ENCODE measurements at regions not wholly inside any gene's neighbourhood (a gene's known extent, or its start where the extent isn't known, plus 50 kb on each side); places are given as distances from the start of the nearest gene placed in this dataset.

- H3K27ac Mint-ChIP-seq = no peak overlapping the region
These were observed 271.9 kb downstream of the PABPC4L start for GRCh38 chr4:133929531-133930239.

DNA sequence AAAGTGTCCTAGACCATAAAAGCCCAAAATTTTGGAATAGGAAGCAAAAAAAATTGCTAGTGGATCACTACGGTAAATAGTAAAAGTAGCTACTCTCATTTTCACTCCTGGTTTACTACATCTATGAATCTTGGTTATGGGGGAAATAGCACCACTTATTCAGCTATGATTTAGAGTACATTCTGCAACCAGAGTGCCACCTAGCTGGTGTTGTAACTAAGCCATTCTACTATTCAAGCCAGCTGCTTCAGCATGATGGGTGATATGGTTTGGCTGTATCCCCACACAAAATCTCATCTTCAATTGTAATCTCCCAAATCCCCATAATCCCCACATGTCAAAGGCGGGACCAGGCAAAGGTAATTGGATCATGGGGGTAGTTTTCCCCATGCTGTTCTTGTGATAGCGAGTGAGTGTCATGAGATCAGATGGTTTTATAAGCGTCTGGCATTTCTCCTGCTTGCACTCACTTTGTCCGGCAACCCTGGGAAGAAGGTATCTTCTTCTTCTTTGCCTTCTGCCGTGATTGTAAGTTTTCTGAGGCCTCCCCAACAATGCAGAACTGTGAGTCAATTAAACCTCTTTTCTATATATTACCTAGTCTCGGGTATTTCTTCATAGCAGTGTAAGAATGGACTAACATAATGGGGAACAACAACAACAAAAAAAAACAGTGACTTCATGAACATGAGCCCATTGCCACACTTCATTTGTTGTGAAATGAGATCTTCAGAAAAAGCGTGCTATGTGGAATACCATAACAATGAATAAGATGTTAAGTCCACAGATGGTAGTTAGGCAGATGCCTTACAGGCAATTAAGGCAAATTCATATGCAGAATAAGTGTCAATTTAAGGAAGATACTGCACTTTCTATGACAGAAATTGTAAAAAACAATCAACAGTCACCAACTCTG is 280.1 kb downstream of the PABPC4L start:
- Mint-ChIP-seq H3K27ac (no peak overlapping the region), H3K36me3 (peaks cover 3% of the 10 kb centered on the region), H3K4me1 (no peaks in the 10 kb centered on the region), H3K4me3 (no peak overlapping the region), H3K27me3 (ENCODE audit: low read depth) (no peaks in the 10 kb centered on the region), H3K9me3 (peaks cover 8% of the 10 kb centered on the region)
- TF ChIP-seq, protein P1, sequence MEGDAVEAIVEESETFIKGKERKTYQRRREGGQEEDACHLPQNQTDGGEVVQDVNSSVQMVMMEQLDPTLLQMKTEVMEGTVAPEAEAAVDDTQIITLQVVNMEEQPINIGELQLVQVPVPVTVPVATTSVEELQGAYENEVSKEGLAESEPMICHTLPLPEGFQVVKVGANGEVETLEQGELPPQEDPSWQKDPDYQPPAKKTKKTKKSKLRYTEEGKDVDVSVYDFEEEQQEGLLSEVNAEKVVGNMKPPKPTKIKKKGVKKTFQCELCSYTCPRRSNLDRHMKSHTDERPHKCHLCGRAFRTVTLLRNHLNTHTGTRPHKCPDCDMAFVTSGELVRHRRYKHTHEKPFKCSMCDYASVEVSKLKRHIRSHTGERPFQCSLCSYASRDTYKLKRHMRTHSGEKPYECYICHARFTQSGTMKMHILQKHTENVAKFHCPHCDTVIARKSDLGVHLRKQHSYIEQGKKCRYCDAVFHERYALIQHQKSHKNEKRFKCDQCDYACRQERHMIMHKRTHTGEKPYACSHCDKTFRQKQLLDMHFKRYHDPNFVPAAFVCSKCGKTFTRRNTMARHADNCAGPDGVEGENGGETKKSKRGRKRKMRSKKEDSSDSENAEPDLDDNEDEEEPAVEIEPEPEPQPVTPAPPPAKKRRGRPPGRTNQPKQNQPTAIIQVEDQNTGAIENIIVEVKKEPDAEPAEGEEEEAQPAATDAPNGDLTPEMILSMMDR (IDR thresholded peaks at IDR 0.05; ENCODE audit: unreplicated experiment) = no peak
- DNase-seq (ENCODE audit: low spot score in 2 of 2, unreplicated experiment in 2 of 2) = no peak

More at GRCh38 chr4:133929531-133930239, 271.9 kb downstream of the PABPC4L start:
- no peaks in the 10 kb centered on the region for H3K27me3 Mint-ChIP-seq (ENCODE audit: low read depth)
- H3K9me3 Mint-ChIP-seq = peaks cover 3% of the 10 kb centered on the region
- H3K4me1 Mint-ChIP-seq = peaks cover 5% of the 10 kb centered on the region
- no peaks in the 10 kb centered on the region for H3K36me3 Mint-ChIP-seq
- TF ChIP-seq, protein P1 (IDR thresholded peaks at IDR 0.05; ENCODE audit: unreplicated experiment) = no peak
- DNase-seq (ENCODE audit: low spot score in 2 of 2, unreplicated experiment in 2 of 2) = no peak
- no peak overlapping the region for H3K4me3 Mint-ChIP-seq

- Mint-ChIP-seq H3K9me3 (peaks cover 13% of the 10 kb centered on the region), H3K27ac (no peak overlapping the region), H3K36me3 (peaks cover 3% of the 10 kb centered on the region), H3K4me1 (no peaks in the 10 kb centered on the region), H3K27me3 (ENCODE audit: low read depth) (no peaks in the 10 kb centered on the region), H3K4me3 (no peak overlapping the region)
- DNase-seq (ENCODE audit: low spot score in 2 of 2, unreplicated experiment in 2 of 2) = no peak
- TF ChIP-seq, protein P1 (IDR thresholded peaks at IDR 0.05; ENCODE audit: unreplicated experiment) = no peak
These were observed 281.4 kb downstream of the PABPC4L start for GRCh38 chr4:133920236-133920635.

- Mint-ChIP-seq H3K27ac (no peak overlapping the region), H3K9me3 (peaks cover 58% of the 10 kb centered on the region), H3K36me3 (peaks cover 14% of the 10 kb centered on the region), H3K27me3 (ENCODE audit: low read depth) (no peaks in the 10 kb centered on the region), H3K4me3 (no peak overlapping the region), H3K4me1 (no peaks in the 10 kb centered on the region)
- TF ChIP-seq, protein P1 (IDR thresholded peaks at IDR 0.05; ENCODE audit: unreplicated experiment) = no peak
- DNase-seq (ENCODE audit: low spot score in 2 of 2, unreplicated experiment in 2 of 2) = no peak
These were observed 291.4 kb downstream of the PABPC4L start for GRCh38 chr4:133910165-133910564.

DNA sequence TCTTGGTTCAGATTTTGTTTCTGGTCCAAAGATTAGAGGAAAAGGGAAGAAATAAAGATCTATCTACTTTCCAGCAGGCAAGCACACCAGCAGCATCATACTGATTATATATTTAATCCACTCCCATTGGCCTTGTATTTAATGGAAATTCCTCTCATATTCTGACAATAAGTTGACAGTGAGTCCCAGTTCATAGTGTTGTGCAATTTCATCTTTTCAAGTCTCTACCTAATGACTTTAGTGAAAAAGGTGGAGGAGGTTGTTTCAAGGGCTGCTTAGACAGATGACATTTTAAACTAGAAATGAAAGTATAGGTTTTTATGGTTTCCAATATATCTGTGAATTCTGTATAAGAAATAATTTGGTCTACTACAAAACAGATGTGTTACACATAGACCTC is 298.6 kb downstream of the PABPC4L start:
- H3K9me3 Mint-ChIP-seq = peaks cover 28% of the 10 kb centered on the region
- H3K4me1 Mint-ChIP-seq = peaks cover 3% of the 10 kb centered on the region
- peaks cover 1% of the 10 kb centered on the region for H3K36me3 Mint-ChIP-seq
- H3K4me3 Mint-ChIP-seq = no peak overlapping the region
- no peak overlapping the region for H3K27ac Mint-ChIP-seq
- H3K27me3 Mint-ChIP-seq (ENCODE audit: low read depth) = no peaks in the 10 kb centered on the region
- TF ChIP-seq, protein P1 (IDR thresholded peaks at IDR 0.05; ENCODE audit: unreplicated experiment) = no peak
- no peak for DNase-seq (ENCODE audit: low spot score in 2 of 2, unreplicated experiment in 2 of 2)

Data from mesothelial cell of epicardium (in vitro differentiated cells).